ENCODE measurements at regions not wholly inside any gene's neighbourhood (a gene's known extent, or its start where the extent isn't known, plus 50 kb on each side); places are given as distances from the start of the nearest gene placed in this dataset.

DNA sequence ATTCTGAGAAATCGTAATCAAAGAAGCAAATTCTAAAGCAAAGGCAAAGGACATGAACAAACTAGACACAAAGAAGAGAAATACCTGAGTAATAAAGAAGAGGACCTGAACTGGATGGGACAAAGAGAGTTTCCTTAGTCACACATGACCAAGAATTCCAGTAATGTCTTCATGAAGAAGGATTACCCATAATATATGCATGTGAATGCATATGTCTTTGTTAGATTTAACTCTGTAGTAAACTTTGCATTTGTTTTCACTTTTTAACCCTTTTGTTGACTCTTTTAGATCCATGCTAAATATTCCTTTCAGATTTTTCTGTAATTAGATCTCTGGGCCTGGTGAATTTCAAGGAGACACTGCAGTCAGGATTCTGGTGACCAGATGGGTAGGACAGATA lies 279.8 kb downstream of the ARRDC4 start (continued):
- TF ChIP-seq, protein P1, sequence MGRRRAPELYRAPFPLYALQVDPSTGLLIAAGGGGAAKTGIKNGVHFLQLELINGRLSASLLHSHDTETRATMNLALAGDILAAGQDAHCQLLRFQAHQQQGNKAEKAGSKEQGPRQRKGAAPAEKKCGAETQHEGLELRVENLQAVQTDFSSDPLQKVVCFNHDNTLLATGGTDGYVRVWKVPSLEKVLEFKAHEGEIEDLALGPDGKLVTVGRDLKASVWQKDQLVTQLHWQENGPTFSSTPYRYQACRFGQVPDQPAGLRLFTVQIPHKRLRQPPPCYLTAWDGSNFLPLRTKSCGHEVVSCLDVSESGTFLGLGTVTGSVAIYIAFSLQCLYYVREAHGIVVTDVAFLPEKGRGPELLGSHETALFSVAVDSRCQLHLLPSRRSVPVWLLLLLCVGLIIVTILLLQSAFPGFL (CRISPR knock-in tag; IDR thresholded peaks at IDR 0.05; ENCODE audit: borderline replicate concordance): no peak
- TF ChIP-seq, protein P2, sequence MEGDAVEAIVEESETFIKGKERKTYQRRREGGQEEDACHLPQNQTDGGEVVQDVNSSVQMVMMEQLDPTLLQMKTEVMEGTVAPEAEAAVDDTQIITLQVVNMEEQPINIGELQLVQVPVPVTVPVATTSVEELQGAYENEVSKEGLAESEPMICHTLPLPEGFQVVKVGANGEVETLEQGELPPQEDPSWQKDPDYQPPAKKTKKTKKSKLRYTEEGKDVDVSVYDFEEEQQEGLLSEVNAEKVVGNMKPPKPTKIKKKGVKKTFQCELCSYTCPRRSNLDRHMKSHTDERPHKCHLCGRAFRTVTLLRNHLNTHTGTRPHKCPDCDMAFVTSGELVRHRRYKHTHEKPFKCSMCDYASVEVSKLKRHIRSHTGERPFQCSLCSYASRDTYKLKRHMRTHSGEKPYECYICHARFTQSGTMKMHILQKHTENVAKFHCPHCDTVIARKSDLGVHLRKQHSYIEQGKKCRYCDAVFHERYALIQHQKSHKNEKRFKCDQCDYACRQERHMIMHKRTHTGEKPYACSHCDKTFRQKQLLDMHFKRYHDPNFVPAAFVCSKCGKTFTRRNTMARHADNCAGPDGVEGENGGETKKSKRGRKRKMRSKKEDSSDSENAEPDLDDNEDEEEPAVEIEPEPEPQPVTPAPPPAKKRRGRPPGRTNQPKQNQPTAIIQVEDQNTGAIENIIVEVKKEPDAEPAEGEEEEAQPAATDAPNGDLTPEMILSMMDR (IDR thresholded peaks at IDR 0.05): no peak
- TF ChIP-seq, protein P3, sequence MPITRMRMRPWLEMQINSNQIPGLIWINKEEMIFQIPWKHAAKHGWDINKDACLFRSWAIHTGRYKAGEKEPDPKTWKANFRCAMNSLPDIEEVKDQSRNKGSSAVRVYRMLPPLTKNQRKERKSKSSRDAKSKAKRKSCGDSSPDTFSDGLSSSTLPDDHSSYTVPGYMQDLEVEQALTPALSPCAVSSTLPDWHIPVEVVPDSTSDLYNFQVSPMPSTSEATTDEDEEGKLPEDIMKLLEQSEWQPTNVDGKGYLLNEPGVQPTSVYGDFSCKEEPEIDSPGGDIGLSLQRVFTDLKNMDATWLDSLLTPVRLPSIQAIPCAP (CRISPR knock-in tag; IDR thresholded peaks at IDR 0.05): no peak
- TF ChIP-seq TEAD1 (CRISPR knock-in tag; IDR thresholded peaks at IDR 0.05): no peak

DNA sequence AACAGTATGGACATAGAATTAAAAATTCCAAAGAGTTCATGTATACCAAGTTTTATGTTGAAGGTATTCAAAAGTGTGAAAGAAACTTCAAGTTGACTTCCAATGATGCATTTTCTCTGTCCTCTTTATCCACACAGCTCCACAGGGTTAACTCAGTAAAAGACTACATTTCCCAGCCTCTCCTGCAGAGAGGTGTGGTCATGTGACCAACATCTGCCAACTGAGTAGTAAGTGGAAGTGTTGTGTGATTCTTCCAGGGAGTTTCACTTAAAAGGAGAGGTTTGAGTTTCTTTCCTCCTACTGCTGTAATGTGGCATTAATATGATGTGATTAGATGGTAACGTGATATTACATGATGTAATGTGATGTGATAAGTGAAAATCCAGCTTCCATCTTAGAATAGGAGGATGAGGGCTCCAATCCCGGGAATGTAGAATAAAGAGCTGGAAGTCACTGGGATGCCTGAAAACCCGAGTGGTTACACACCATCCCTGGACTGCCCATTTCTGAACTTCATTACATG lies 280.6 kb downstream of the ARRDC4 start:
- no peaks in the 10 kb centered on the region for H3K36me3 Mint-ChIP-seq
- TF ChIP-seq, protein P4, sequence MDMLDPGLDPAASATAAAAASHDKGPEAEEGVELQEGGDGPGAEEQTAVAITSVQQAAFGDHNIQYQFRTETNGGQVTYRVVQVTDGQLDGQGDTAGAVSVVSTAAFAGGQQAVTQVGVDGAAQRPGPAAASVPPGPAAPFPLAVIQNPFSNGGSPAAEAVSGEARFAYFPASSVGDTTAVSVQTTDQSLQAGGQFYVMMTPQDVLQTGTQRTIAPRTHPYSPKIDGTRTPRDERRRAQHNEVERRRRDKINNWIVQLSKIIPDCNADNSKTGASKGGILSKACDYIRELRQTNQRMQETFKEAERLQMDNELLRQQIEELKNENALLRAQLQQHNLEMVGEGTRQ (CRISPR knock-in tag; IDR thresholded peaks at IDR 0.05): peak; percentile 94
- TF ChIP-seq ZNF423 (CRISPR knock-in tag; IDR thresholded peaks at IDR 0.05): no peak
- TF ChIP-seq NFYB (CRISPR knock-in tag; conservative IDR thresholded peaks at IDR 0.05; ENCODE audit: low read depth): no peak
- TF ChIP-seq EMX1 (CRISPR knock-in tag; IDR thresholded peaks at IDR 0.05): no peak
- TF ChIP-seq, protein P5, sequence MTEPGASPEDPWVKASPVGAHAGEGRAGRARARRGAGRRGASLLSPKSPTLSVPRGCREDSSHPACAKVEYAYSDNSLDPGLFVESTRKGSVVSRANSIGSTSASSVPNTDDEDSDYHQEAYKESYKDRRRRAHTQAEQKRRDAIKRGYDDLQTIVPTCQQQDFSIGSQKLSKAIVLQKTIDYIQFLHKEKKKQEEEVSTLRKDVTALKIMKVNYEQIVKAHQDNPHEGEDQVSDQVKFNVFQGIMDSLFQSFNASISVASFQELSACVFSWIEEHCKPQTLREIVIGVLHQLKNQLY (CRISPR knock-in tag; IDR thresholded peaks at IDR 0.05): no peak
- TF ChIP-seq, protein P6, sequence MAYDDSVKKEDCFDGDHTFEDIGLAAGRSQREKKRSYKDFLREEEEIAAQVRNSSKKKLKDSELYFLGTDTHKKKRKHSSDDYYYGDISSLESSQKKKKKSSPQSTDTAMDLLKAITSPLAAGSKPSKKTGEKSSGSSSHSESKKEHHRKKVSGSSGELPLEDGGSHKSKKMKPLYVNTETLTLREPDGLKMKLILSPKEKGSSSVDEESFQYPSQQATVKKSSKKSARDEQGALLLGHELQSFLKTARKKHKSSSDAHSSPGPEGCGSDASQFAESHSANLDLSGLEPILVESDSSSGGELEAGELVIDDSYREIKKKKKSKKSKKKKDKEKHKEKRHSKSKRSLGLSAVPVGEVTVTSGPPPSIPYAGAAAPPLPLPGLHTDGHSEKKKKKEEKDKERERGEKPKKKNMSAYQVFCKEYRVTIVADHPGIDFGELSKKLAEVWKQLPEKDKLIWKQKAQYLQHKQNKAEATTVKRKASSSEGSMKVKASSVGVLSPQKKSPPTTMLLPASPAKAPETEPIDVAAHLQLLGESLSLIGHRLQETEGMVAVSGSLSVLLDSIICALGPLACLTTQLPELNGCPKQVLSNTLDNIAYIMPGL (CRISPR knock-in tag; IDR thresholded peaks at IDR 0.05): no peak
- TF ChIP-seq, protein P7, sequence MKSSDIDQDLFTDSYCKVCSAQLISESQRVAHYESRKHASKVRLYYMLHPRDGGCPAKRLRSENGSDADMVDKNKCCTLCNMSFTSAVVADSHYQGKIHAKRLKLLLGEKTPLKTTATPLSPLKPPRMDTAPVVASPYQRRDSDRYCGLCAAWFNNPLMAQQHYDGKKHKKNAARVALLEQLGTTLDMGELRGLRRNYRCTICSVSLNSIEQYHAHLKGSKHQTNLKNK (CRISPR knock-in tag; IDR thresholded peaks at IDR 0.05): no peak
- no peak for TF ChIP-seq TEAD1 (CRISPR knock-in tag; IDR thresholded peaks at IDR 0.05)
- no peak for TF ChIP-seq GRHL2 (CRISPR knock-in tag; IDR thresholded peaks at IDR 0.05; ENCODE audit: insufficient replicate concordance, severe bottlenecking)
- TF ChIP-seq SP1 (CRISPR knock-in tag; conservative IDR thresholded peaks at IDR 0.05): no peak
- no peak for TF ChIP-seq KAT7 (CRISPR knock-in tag; IDR thresholded peaks at IDR 0.05; ENCODE audit: borderline replicate concordance)
- TF ChIP-seq, protein P8, sequence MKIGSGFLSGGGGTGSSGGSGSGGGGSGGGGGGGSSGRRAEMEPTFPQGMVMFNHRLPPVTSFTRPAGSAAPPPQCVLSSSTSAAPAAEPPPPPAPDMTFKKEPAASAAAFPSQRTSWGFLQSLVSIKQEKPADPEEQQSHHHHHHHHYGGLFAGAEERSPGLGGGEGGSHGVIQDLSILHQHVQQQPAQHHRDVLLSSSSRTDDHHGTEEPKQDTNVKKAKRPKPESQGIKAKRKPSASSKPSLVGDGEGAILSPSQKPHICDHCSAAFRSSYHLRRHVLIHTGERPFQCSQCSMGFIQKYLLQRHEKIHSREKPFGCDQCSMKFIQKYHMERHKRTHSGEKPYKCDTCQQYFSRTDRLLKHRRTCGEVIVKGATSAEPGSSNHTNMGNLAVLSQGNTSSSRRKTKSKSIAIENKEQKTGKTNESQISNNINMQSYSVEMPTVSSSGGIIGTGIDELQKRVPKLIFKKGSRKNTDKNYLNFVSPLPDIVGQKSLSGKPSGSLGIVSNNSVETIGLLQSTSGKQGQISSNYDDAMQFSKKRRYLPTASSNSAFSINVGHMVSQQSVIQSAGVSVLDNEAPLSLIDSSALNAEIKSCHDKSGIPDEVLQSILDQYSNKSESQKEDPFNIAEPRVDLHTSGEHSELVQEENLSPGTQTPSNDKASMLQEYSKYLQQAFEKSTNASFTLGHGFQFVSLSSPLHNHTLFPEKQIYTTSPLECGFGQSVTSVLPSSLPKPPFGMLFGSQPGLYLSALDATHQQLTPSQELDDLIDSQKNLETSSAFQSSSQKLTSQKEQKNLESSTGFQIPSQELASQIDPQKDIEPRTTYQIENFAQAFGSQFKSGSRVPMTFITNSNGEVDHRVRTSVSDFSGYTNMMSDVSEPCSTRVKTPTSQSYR (CRISPR knock-in tag; IDR thresholded peaks at IDR 0.05): no peak
- TF ChIP-seq ZNF396 (CRISPR knock-in tag; IDR thresholded peaks at IDR 0.05; ENCODE audit: borderline replicate concordance): no peak
- TF ChIP-seq GABPB1 (CRISPR knock-in tag; IDR thresholded peaks at IDR 0.05): no peak
- TF ChIP-seq, protein P9, sequence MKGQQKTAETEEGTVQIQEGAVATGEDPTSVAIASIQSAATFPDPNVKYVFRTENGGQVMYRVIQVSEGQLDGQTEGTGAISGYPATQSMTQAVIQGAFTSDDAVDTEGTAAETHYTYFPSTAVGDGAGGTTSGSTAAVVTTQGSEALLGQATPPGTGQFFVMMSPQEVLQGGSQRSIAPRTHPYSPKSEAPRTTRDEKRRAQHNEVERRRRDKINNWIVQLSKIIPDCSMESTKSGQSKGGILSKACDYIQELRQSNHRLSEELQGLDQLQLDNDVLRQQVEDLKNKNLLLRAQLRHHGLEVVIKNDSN (CRISPR knock-in tag; IDR thresholded peaks at IDR 0.05): peak; percentile 94
- TF ChIP-seq, protein P10, sequence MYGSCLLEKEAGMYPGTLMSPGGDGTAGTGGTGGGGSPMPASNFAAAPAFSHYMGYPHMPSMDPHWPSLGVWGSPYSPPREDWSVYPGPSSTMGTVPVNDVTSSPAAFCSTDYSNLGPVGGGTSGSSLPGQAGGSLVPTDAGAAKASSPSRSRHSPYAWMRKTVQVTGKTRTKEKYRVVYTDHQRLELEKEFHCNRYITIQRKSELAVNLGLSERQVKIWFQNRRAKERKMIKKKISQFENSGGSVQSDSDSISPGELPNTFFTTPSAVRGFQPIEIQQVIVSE (CRISPR knock-in tag; IDR thresholded peaks at IDR 0.05; ENCODE audit: borderline replicate concordance): no peak
- no peak for TF ChIP-seq RORB (CRISPR knock-in tag; IDR thresholded peaks at IDR 0.05)
- TF ChIP-seq, protein P11, sequence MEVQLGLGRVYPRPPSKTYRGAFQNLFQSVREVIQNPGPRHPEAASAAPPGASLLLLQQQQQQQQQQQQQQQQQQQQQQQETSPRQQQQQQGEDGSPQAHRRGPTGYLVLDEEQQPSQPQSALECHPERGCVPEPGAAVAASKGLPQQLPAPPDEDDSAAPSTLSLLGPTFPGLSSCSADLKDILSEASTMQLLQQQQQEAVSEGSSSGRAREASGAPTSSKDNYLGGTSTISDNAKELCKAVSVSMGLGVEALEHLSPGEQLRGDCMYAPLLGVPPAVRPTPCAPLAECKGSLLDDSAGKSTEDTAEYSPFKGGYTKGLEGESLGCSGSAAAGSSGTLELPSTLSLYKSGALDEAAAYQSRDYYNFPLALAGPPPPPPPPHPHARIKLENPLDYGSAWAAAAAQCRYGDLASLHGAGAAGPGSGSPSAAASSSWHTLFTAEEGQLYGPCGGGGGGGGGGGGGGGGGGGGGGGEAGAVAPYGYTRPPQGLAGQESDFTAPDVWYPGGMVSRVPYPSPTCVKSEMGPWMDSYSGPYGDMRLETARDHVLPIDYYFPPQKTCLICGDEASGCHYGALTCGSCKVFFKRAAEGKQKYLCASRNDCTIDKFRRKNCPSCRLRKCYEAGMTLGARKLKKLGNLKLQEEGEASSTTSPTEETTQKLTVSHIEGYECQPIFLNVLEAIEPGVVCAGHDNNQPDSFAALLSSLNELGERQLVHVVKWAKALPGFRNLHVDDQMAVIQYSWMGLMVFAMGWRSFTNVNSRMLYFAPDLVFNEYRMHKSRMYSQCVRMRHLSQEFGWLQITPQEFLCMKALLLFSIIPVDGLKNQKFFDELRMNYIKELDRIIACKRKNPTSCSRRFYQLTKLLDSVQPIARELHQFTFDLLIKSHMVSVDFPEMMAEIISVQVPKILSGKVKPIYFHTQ (CRISPR knock-in tag; IDR thresholded peaks at IDR 0.05): no peak
- CTCF ChIA-PET: interaction anchor here (1.4 kb wide), 1 partner anchor 52 kb away, joined by 6 read pairs; no protein-coding TSS in a partner anchor

More for the DNA sequence above, 280.6 kb downstream of the ARRDC4 start:
- Mint-ChIP-seq H3K9me3 (peaks cover 5% of the 10 kb centered on the region; the same call in 1 of the 2 replicates), H3K27ac (no peak overlapping the region), H3K4me1 (no peaks in the 10 kb centered on the region), H3K4me3 (no peak overlapping the region), H3K27me3 (ENCODE audit: low read depth) (no peaks in the 10 kb centered on the region)
- POLR2A ChIA-PET: no interaction called here
- ATAC-seq (peak; percentile 89), DNase-seq (ENCODE audit: low spot score) (no peak)

All from WTC11 (cell line).